AML-193 (cell line): ENCODE measurements at regions not wholly inside any gene's neighbourhood (a gene's known extent, or its start where the extent isn't known, plus 50 kb on each side); places are given as distances from the start of the nearest gene placed in this dataset.
"Not testable (repeated sequence)": the region's sequence is repeated elsewhere in the genome, so short reads cannot be mapped to it uniquely, and the experiment has no call there.

Experiments used
- DNase-seq, 2 experiments: peaks; one replicate each; lab custom pipeline; 2025; lab: John Stamatoyannopoulos, UW

DNA sequence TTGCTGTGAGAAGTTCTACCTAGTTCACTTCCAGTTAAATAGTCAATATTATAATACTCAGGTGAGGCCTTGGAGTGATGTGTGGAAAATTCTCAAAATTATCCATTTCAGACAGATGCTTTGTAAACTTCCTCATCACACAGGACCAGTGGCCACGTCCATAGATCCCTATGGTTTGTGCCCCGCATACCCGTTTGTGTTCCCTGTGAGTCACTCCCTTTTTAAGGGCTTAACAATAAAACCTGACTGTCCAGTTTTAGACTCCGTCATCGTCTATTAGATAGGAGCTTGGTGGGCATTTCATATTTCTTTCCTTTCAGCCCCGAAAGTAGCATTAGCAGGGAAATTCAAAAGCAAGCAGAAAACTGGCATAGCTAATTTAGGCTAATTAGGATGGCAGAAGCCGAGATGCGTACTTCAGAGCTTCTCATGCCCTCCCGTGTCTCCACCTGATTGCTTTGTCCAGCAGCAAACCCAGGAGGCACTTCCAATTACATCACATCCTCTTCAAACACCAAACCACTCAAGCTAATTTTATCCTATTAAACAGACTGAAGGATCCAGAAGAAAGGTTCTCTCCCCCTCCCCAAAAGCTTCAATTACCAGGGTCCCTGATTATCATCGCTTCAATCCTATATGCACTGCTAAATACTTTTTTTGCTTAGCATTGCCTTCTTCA is 186.6 kb upstream of the OTX2 start:
- DNase-seq = no peak

- no peak for DNase-seq
Measured at GRCh38 chr14:56995010-56995409, 184.7 kb upstream of the OTX2 start.

- no peak for DNase-seq
Measured at GRCh38 chr14:56992332-56992820, 182.1 kb upstream of the OTX2 start.

DNA sequence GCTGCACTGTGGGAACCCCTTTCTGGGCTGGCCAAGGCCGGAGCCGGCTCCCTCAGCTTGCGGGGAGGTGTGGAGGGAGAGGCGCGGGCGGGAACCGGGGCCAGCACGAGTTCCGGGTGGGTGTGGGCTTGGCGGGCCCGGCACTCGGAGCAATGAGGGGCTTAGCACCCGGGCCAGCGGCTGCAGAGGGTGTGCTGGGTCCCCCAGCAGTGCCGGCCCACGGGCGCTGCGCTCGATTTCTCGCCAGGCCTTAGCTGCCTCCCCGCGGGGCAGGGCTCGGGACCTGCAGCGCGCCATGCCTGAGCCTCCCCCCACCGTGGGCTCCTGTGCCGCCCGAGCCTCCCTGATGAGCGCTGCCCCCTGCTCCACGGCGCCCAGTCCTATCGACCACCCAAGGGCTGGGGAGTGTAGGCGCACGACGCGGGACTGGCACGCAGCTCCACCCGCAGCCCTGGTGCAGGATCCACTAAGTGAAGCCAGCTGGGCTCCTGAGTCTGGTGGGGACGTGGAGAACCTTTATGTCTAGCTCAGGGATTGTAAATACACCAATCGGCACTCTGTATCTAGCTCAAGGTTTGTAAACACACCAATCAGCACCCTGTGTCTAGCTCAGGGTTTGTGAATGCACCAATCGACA is 180.8 kb upstream of the OTX2 start:
- DNase-seq = not testable (repeated sequence)

- DNase-seq = no peak
Measured at GRCh38 chr14:56989359-56989758, 179.1 kb upstream of the OTX2 start.

GRCh38 chr14:56979936-56980335 is 169.7 kb upstream of the OTX2 start:
- no peak for DNase-seq

DNA sequence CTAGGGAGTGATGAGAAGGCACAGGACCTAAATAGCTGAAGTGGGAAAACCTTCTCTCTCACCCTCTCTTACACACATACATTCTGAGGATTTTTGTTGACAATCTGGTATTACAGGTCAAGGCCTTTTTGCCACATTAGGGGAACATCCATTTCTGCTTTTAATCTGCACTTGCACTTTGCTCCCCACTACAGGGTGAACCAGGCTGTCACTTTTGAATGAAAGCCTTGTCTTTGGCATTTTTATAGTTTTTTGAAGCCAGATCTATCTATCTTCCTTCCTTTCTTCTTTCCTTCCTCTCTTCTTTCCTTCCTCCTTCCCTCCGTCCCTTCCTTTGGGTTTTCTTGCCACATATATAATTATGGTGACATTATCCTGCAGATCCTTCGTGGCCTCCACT is 165.9 kb upstream of the OTX2 start:
- DNase-seq = no peak

DNA sequence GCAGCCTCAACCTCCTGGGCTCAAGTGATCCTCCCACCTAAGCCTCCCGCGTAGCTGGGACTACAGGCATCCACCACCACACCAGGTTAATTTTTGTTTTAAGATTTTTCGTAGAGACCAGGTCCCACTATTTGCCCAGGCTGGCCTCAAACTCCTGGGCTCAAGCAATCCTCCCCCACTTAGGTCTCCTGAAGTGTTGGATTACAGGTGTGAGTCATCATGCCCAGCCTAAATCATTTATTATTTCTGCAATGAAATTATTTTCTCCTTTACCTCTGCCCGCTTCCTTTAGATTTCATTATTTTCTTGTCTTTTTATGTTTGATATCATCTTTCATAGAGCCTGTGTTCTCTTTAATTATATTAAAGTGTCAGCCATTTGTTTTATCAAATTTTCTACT is 165.2 kb upstream of the OTX2 start:
- no peak for DNase-seq

GRCh38 chr14:56972948-56973347 is 162.7 kb upstream of the OTX2 start:
- no peak for DNase-seq

GRCh38 chr14:56964895-56965294 is 154.6 kb upstream of the OTX2 start:
- no peak for DNase-seq

GRCh38 chr14:56963381-56963780 is 153.1 kb upstream of the OTX2 start:
- DNase-seq = no peak

- no peak for DNase-seq
Measured at GRCh38 chr14:56962444-56963080, 152.3 kb upstream of the OTX2 start.

- DNase-seq = no peak
Measured at GRCh38 chr14:56959869-56960268, 149.6 kb upstream of the OTX2 start.

GRCh38 chr14:56959121-56959520 is 148.8 kb upstream of the OTX2 start:
- DNase-seq = no peak

DNA sequence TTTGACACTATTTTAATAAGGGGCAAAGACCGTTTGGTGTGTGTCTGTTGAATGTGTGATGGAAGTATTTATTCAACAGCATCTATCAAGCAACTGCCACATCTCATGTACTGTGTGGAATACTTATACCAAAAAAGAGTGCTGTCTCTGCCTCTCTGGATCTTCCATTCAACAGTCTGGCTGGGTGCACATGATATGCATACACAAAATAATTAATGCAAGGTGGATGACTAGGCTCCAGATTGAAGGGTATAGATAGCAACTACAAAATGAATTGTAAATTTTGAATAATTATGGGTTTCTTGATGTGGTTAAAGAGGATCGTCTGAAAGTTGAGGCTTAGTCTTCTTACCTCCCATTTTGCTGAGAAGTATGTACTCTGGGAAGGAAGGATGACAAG is 145.9 kb upstream of the OTX2 start:
- no peak for DNase-seq

DNA sequence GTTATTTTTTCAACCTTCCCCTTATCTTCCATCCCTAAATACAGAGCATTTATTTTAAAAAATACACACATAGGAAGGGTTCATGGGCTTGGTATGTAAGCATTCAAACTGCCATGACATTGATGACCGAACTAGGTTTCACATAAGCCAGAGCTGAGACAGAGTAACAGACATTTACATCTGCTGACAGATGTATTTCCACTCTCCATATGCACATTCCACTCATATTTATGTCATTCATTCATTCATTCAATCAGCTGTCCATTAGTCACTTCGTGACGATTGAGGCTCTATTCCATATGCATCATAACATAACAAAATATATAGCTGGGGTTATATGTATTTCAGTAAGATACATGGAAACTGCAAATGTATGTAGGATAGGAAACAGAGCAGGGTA is 145.5 kb upstream of the OTX2 start:
- no peak for DNase-seq

- no peak for DNase-seq
Measured at GRCh38 chr14:56953884-56954283, 143.6 kb upstream of the OTX2 start.

DNA sequence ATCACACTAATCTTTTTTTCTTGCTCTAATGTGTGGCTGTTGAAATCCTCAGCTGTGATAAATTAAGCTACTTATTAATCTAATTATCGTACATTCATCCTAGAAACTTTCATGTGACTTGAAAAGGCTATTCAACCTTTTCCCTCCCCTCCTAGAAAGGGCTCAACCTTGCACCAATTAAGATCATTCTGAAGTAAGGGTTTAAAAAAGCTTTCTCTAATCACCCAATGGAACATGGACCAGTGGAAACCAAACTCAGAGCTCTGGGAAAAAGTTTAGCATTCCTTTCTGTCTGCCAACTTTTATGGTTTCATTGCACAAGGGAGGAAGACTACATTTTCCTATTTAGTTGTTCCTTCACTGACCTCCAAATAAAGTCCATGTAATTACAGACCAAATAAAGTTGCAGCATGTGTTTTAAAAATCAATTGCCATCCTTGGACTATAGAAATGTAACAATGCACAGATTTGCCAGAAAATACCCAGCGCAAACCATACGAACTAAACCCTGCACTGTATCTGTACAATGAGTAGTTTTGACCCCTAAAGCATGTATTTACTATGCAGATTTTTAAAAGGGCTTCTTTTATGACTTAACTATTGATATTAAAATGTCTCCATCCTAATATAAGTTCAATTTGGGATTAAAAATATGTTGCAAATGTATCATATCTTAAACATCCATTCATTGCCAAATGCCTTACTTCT is 142.6 kb upstream of the OTX2 start:
- DNase-seq = no peak

GRCh38 chr14:56949828-56950227 is 139.5 kb upstream of the OTX2 start:
- DNase-seq = no peak

- no peak for DNase-seq
Measured at GRCh38 chr14:56945291-56945690, 135.0 kb upstream of the OTX2 start.

- DNase-seq = no peak
Measured at GRCh38 chr14:56944397-56944796, 134.1 kb upstream of the OTX2 start.

DNA sequence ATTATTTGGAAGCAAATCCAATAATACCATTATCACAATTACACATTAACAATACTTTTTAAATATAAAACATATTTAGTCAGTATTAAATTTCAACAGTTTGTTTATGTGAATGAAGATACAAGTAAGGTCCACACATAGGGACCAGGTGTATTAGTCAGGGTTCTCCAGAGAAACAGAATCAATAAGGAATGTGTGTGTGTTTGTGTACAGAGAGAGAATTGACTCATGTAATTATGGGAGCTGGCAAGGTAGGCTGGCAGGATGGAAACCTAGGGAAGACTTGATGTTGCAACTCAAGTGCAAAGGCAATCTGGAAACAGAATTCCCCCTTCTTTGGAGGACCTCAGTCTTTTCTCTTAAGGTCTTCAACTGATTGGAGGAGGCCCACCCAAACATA is 123.2 kb upstream of the OTX2 start:
- DNase-seq = no peak
